ENCODE measurements at regions not wholly inside any gene's neighbourhood (a gene's known extent, or its start where the extent isn't known, plus 50 kb on each side); places are given as distances from the start of the nearest gene placed in this dataset.

DNA sequence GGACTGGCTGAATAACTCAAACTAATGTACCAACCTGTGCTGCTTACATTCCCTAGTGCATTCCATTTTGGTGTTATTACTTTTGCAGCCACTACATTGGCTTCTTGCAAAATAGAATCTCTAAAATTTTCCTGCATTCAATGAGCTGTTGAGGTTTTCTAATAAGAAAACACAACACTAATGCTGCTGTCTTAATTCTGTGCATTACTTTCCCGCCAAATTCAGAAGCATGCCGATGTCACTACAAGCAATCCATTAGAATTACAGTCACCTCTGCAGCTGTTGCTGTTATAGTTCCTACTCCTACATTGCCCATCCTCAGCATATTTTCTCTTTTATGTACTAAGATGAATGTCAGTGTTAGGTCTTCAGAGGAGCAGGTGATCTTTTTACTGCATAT lies 359.5 kb downstream of the HACE1 start:
- H3K4me1 ChIP-seq (ENCODE audit: control insufficient read depth, insufficient read depth, low read length) = no peaks in the 10 kb centered on the region
- ATAC-seq (no peak), DNase-seq (ENCODE audit: low read depth, low spot score) (no peak)
- no peak overlapping the region for H3K4me3 ChIP-seq (ENCODE audit: low read depth in 2 of 2, low read length in 2 of 2)
- CTCF ChIA-PET = no interaction called here
- no peak overlapping the region for H3K27ac ChIP-seq (ENCODE audit: low read length)
- no peaks in the 10 kb centered on the region for H3K9me3 ChIP-seq (ENCODE audit: control insufficient read depth, insufficient read depth, low read depth, low read length)
- POLR2A ChIA-PET = no interaction called here
- intact Hi-C loops (cut with micrococcal nuclease; ENCODE audit: unreplicated experiment) (no loop called here), in situ Hi-C loops (cut with HindIII; ENCODE audit: low pct_unique_long_range_greater_than_20kb, low sequenced_read_pairs) (no loop called here)
- no TSS peak for BruUV-seq (replicated peaks)
- TF ChIP-seq POLR2AphosphoS5 (IDR thresholded peaks at IDR 0.05; ENCODE audit: low read depth, low read length) = no peak
- no peak for TF ChIP-seq SIN3A (IDR thresholded peaks at IDR 0.05; ENCODE audit: borderline replicate concordance, insufficient read depth, low read depth, low read length)
- TF ChIP-seq TCF7L2 (IDR thresholded peaks at IDR 0.05; ENCODE audit: low read depth, low read length) = no peak
- TF ChIP-seq, protein P1, sequence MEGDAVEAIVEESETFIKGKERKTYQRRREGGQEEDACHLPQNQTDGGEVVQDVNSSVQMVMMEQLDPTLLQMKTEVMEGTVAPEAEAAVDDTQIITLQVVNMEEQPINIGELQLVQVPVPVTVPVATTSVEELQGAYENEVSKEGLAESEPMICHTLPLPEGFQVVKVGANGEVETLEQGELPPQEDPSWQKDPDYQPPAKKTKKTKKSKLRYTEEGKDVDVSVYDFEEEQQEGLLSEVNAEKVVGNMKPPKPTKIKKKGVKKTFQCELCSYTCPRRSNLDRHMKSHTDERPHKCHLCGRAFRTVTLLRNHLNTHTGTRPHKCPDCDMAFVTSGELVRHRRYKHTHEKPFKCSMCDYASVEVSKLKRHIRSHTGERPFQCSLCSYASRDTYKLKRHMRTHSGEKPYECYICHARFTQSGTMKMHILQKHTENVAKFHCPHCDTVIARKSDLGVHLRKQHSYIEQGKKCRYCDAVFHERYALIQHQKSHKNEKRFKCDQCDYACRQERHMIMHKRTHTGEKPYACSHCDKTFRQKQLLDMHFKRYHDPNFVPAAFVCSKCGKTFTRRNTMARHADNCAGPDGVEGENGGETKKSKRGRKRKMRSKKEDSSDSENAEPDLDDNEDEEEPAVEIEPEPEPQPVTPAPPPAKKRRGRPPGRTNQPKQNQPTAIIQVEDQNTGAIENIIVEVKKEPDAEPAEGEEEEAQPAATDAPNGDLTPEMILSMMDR (IDR thresholded peaks at IDR 0.05) = no peak
- H3K27me3 ChIP-seq (ENCODE audit: control insufficient read depth, insufficient read depth, low read length) = no peaks in the 10 kb centered on the region
- no peaks in the 10 kb centered on the region for H3K36me3 ChIP-seq (ENCODE audit: control insufficient read depth, insufficient read depth, low read length)

DNA sequence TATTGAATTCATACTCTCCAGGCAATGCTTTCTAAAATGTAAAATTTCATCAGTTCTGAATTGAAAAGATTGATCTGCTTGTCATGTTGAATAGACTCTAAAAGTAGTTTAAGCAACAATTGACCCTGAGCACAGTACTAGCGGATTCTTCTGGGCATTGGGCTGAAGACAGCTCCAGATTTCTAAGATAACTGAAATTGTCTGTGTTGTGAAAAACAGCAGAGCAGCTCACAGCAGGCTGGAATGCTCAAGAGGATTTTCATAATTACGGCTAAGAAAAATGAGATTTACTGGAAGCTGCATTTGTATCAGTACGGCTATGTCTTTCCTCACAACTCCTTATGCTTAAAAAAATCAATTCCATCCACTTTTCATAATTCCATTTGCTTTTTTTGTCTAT lies 373.7 kb downstream of the HACE1 start:
- in situ Hi-C loops (cut with HindIII; ENCODE audit: low pct_unique_long_range_greater_than_20kb, low sequenced_read_pairs) (no loop called here), intact Hi-C loops (cut with micrococcal nuclease; ENCODE audit: unreplicated experiment) (no loop called here)
- no peaks in the 10 kb centered on the region; the same call in 1 of the 2 replicates for H3K27me3 ChIP-seq (ENCODE audit: control insufficient read depth, insufficient read depth, low read length)
- H3K9me3 ChIP-seq (ENCODE audit: control insufficient read depth, insufficient read depth, low read depth, low read length) = no peaks in the 10 kb centered on the region
- no peaks in the 10 kb centered on the region for H3K4me1 ChIP-seq (ENCODE audit: control insufficient read depth, insufficient read depth, low read length)
- BruUV-seq (replicated peaks) = no TSS peak
- H3K36me3 ChIP-seq (ENCODE audit: control insufficient read depth, insufficient read depth, low read length) = no peaks in the 10 kb centered on the region
- DNase-seq (ENCODE audit: low read depth, low spot score) (no peak), ATAC-seq (no peak)
- ChIA-PET POLR2A (no interaction called here), CTCF (no interaction called here)
- TF ChIP-seq SIN3A (IDR thresholded peaks at IDR 0.05; ENCODE audit: borderline replicate concordance, insufficient read depth, low read depth, low read length) (no peak), TCF7L2 (IDR thresholded peaks at IDR 0.05; ENCODE audit: low read depth, low read length) (no peak), POLR2AphosphoS5 (IDR thresholded peaks at IDR 0.05; ENCODE audit: low read depth, low read length) (no peak)
- TF ChIP-seq, protein P2, sequence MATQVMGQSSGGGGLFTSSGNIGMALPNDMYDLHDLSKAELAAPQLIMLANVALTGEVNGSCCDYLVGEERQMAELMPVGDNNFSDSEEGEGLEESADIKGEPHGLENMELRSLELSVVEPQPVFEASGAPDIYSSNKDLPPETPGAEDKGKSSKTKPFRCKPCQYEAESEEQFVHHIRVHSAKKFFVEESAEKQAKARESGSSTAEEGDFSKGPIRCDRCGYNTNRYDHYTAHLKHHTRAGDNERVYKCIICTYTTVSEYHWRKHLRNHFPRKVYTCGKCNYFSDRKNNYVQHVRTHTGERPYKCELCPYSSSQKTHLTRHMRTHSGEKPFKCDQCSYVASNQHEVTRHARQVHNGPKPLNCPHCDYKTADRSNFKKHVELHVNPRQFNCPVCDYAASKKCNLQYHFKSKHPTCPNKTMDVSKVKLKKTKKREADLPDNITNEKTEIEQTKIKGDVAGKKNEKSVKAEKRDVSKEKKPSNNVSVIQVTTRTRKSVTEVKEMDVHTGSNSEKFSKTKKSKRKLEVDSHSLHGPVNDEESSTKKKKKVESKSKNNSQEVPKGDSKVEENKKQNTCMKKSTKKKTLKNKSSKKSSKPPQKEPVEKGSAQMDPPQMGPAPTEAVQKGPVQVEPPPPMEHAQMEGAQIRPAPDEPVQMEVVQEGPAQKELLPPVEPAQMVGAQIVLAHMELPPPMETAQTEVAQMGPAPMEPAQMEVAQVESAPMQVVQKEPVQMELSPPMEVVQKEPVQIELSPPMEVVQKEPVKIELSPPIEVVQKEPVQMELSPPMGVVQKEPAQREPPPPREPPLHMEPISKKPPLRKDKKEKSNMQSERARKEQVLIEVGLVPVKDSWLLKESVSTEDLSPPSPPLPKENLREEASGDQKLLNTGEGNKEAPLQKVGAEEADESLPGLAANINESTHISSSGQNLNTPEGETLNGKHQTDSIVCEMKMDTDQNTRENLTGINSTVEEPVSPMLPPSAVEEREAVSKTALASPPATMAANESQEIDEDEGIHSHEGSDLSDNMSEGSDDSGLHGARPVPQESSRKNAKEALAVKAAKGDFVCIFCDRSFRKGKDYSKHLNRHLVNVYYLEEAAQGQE (IDR thresholded peaks at IDR 0.05; ENCODE audit: insufficient read depth in 1 of 2, low read depth in 2 of 2, low read length in 1 of 2) = no peak
- TF ChIP-seq, protein P1 (IDR thresholded peaks at IDR 0.05) = no peak
- no peak overlapping the region for H3K27ac ChIP-seq (ENCODE audit: low read length)
- H3K4me3 ChIP-seq (ENCODE audit: low read depth in 2 of 2, low read length in 2 of 2) = no peak overlapping the region

All from Panc1 (cell line).